CD14-positive monocyte (primary cell): ENCODE measurements at regions not wholly inside any gene's neighbourhood (a gene's known extent, or its start where the extent isn't known, plus 50 kb on each side); places are given as distances from the start of the nearest gene placed in this dataset.

ENCODE experiments used
- DNase-seq, 3 donors: peaks; one replicate each; pipeline ENCODE4 v3.0.0-alpha.2; 2011 to 2022
- H2AFZ ChIP-seq: 2 replicates; pipeline ENCODE4 v1.6.0; 2012; ENCODE audit warnings: mild to moderate bottlenecking, low read depth, low read length, inconsistent platforms; ENCODE audit not compliant: insufficient read depth, poor library complexity, severe bottlenecking
- H3K27ac ChIP-seq, 2 donors: 1 replicate in 1 of 2; 2 replicates in 1 of 2; pipeline ENCODE4 v1.5.1; 2012 to 2013; ENCODE audit warnings: low read length in 2 of 2, control low read depth in 1 of 2, inconsistent platforms in 1 of 2, low read depth in 1 of 2, mild to moderate bottlenecking in 1 of 2
- H3K27me3 ChIP-seq, 2 donors: one replicate each; pipeline versions ENCODE4 v1.6.0 to v1.6.1; 2011 to 2013; ENCODE audit warnings: low read length in 2 of 2; ENCODE audit not compliant: control insufficient read depth in 2 of 2, insufficient read depth in 2 of 2
- H3K36me3 ChIP-seq, 2 donors: replicated peaks in 1 of 2; 1 replicate in 1 of 2; 2 replicates in 1 of 2; pipeline versions ENCODE4 v1.5.1 to v1.6.1; 2012 to 2013; ENCODE audit warnings: low read length in 2 of 2, control low read depth in 1 of 2, inconsistent platforms in 1 of 2, mild to moderate bottlenecking in 1 of 2; ENCODE audit not compliant: insufficient read depth in 2 of 2, control insufficient read depth in 1 of 2
- H3K4me1 ChIP-seq, 2 donors: 1 replicate in 1 of 2; 2 replicates in 1 of 2; pipeline versions ENCODE4 v1.5.1 to v1.6.1; 2012 to 2013; ENCODE audit warnings: low read length in 2 of 2, control low read depth in 1 of 2, inconsistent platforms in 1 of 2, mild to moderate bottlenecking in 1 of 2, moderate library complexity in 1 of 2; ENCODE audit not compliant: insufficient read depth in 2 of 2, control insufficient read depth in 1 of 2
- H3K4me2 ChIP-seq: replicated peaks from 2 replicates; pipeline ENCODE3; 2012; ENCODE audit warnings: low read length, moderate library complexity, mild to moderate bottlenecking; ENCODE audit not compliant: poor library complexity, severe bottlenecking; ENCODE audit errors: extremely low read depth
- H3K4me3 ChIP-seq, 3 experiments: fragments of 200-600 bp in 1 of 3; sonication (generic) in 1 of 3; replicated peaks in 1 of 3; 1 replicate in 2 of 3; 2 replicates in 1 of 3; pipeline ENCODE4 v1.5.1; 2011 to 2013; ENCODE audit warnings: low read length in 3 of 3, mild to moderate bottlenecking in 3 of 3, control low read depth in 2 of 3, low read depth in 2 of 3, inconsistent platforms in 1 of 3, moderate library complexity in 1 of 3
- H3K79me2 ChIP-seq: 2 replicates; pipeline ENCODE4 v1.6.0; 2012; ENCODE audit warnings: mild to moderate bottlenecking, control low read depth, inconsistent platforms, low read length, moderate library complexity; ENCODE audit not compliant: insufficient read depth
- H3K9ac ChIP-seq: 2 replicates; pipeline ENCODE4 v1.6.0; 2017; ENCODE audit warnings: low read length, mild to moderate bottlenecking; ENCODE audit not compliant: insufficient read depth, poor library complexity, severe bottlenecking
- H3K9me3 ChIP-seq, 2 donors: replicated peaks in 1 of 2; 1 replicate in 1 of 2; 2 replicates in 1 of 2; pipeline versions ENCODE4 v1.5.1 to v1.6.1; 2012 to 2013; ENCODE audit warnings: low read length in 2 of 2, control low read depth in 1 of 2; ENCODE audit not compliant: control insufficient read depth in 1 of 2, insufficient read depth in 1 of 2
- H4K20me1 ChIP-seq: 2 replicates; pipeline ENCODE4 v1.6.0; 2012; ENCODE audit warnings: mild to moderate bottlenecking, low read length, control low read depth, moderate library complexity; ENCODE audit not compliant: insufficient read depth
- H3K27ac Mint-ChIP-seq, 7 donors: one replicate each; pipeline ENCODE4 v1.8.0; 2020; ENCODE audit warnings: mild to moderate bottlenecking in 7 of 7, mixed read lengths in 7 of 7, moderate library complexity in 6 of 7, inconsistent platforms in 2 of 7
- H3K27me3 Mint-ChIP-seq, 3 donors: one replicate each; pipeline ENCODE4 v1.8.0; 2021 to 2022; ENCODE audit warnings: low read depth in 3 of 3, mild to moderate bottlenecking in 3 of 3, mixed read lengths in 3 of 3, moderate library complexity in 3 of 3, inconsistent platforms in 1 of 3
- H3K36me3 Mint-ChIP-seq, 2 donors: one replicate each; pipeline ENCODE4 v1.8.0; 2020; ENCODE audit warnings: mixed read lengths in 2 of 2, inconsistent platforms in 1 of 2, mild to moderate bottlenecking in 1 of 2
- H3K4me1 Mint-ChIP-seq: one replicate; pipeline ENCODE4 v1.8.0; 2020; ENCODE audit warnings: mild to moderate bottlenecking, mixed read lengths
- H3K4me3 Mint-ChIP-seq, 2 donors: one replicate each; pipeline ENCODE4 v1.8.0; 2020; ENCODE audit warnings: mild to moderate bottlenecking in 2 of 2, mixed read lengths in 2 of 2, moderate library complexity in 1 of 2
- H3K9me3 Mint-ChIP-seq, 7 donors: one replicate each; pipeline ENCODE4 v1.8.0; 2020 to 2022; ENCODE audit warnings: mixed read lengths in 7 of 7, mild to moderate bottlenecking in 6 of 7, moderate library complexity in 6 of 7, inconsistent platforms in 2 of 7
- WGBS: methylation state at CpG from one replicate; pipeline ENCODE4 v1.1.5; 2013; ENCODE audit warnings: missing lambda C conversion rate; ENCODE audit not compliant: insufficient coverage; 5-methylcytosine and 5-hydroxymethylcytosine counted together
- intact Hi-C, 2 donors: fragments of 100-400 bp; cut with micrococcal nuclease; formaldehyde crosslinking; loops; one replicate each; pipeline versions ENCODE4 v1.15.0 to v1.15.1; 2023
- TF ChIP-seq, protein P1 (sequence below): fragments of 200-600 bp; IDR thresholded peaks from one replicate; pipeline ENCODE4 v1.8.0; 2022; ENCODE audit warnings: antibody characterized with exemption, mild to moderate bottlenecking

- WGBS, result 100% methylated on average over 2 of the region's 4 CpGs
- Mint-ChIP-seq H3K4me1 (no peaks in the 10 kb centered on the region), H3K4me3 (no peak overlapping the region), H3K27me3 (peaks cover 5 to 10% (median 5%) of the 10 kb centered on the region in 3 donors), H3K9me3 (peaks cover 0 to under 1% (median 0%) of the 10 kb centered on the region in 7 donors), H3K27ac (no peak overlapping the region), H3K36me3 (no peaks in the 10 kb centered on the region)
- no peaks in the 10 kb centered on the region for H3K79me2 ChIP-seq
- H4K20me1 ChIP-seq, result no peaks in the 10 kb centered on the region
- no peak overlapping the region for H3K4me2 ChIP-seq
- no peaks in the 10 kb centered on the region for H3K9me3 ChIP-seq
- intact Hi-C loops, result no loop called here
- H3K27ac ChIP-seq, result no peak overlapping the region
- TF ChIP-seq, protein P1, sequence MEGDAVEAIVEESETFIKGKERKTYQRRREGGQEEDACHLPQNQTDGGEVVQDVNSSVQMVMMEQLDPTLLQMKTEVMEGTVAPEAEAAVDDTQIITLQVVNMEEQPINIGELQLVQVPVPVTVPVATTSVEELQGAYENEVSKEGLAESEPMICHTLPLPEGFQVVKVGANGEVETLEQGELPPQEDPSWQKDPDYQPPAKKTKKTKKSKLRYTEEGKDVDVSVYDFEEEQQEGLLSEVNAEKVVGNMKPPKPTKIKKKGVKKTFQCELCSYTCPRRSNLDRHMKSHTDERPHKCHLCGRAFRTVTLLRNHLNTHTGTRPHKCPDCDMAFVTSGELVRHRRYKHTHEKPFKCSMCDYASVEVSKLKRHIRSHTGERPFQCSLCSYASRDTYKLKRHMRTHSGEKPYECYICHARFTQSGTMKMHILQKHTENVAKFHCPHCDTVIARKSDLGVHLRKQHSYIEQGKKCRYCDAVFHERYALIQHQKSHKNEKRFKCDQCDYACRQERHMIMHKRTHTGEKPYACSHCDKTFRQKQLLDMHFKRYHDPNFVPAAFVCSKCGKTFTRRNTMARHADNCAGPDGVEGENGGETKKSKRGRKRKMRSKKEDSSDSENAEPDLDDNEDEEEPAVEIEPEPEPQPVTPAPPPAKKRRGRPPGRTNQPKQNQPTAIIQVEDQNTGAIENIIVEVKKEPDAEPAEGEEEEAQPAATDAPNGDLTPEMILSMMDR, result no peak
- H3K27me3 ChIP-seq, result no peaks in the 10 kb centered on the region
- DNase-seq, result no peak
- H3K9ac ChIP-seq, result no peak overlapping the region
- H3K4me1 ChIP-seq, result no peaks in the 10 kb centered on the region
- H3K4me3 ChIP-seq, result no peak overlapping the region
- H2AFZ ChIP-seq, result no peak overlapping the region
- H3K36me3 ChIP-seq, result no peaks in the 10 kb centered on the region
Observed at GRCh38 chr15:77827860-77828259, 195.1 kb upstream of the LINGO1 start.

DNA sequence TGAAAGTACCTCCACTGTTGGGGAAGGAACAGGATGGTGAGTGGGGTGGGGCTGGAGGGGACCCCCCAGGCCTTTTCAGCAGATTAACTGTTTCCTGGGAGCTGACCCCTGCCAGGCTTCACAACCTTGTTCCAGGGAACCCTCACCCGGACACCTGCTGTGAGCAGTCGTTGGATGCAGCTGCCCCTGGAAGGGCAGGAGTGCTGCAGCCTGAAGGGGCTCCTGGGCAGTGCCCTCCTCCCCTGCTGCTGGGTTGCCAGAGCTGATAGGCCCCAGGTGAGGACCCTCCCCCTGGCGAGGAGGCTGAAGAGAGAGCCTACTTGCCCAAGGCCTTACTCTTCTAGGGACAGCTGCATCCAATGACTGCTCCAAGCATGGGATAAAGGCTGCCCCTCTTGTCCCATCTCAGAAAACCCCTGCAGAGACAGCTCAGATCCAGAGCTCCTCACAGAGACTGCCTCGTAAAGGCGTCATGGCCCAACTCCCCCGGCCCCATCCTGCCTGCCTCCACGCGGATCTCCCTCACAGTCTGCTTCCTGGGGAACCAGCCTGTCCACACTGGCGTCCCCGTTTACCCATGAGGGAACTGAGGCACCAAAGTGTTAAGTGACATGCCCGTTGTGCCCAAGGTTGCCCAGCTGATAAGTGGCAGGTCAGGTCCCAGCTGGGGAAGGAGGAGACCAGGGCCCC is 193.4 kb upstream of the LINGO1 start:
- H3K27ac Mint-ChIP-seq, result no peak overlapping the region
- intact Hi-C loops, result no loop called here

More for the DNA sequence above, 193.4 kb upstream of the LINGO1 start:
- Histone ChIP-seq H3K9me3 (no peaks in the 10 kb centered on the region), H3K79me2 (no peaks in the 10 kb centered on the region), H2AFZ (no peak overlapping the region), H3K27me3 (peaks cover 2 to 13% of the 10 kb centered on the region in 2 donors), H3K4me2 (no peak overlapping the region), H3K4me1 (no peaks in the 10 kb centered on the region), H4K20me1 (no peaks in the 10 kb centered on the region), H3K9ac (no peak overlapping the region), H3K4me3 (no peak overlapping the region), H3K27ac (no peak overlapping the region), H3K36me3 (no peaks in the 10 kb centered on the region)
- Mint-ChIP-seq H3K36me3 (no peaks in the 10 kb centered on the region), H3K27me3 (peaks cover 13 to 23% (median 17%) of the 10 kb centered on the region in 3 donors), H3K4me3 (no peak overlapping the region), H3K9me3 (peaks cover 0 to 2% (median 0%) of the 10 kb centered on the region in 7 donors), H3K4me1 (no peaks in the 10 kb centered on the region)
- TF ChIP-seq, protein P1, result no peak
- 80% methylated on average over 11 of the region's 11 CpGs for WGBS
- no peak for DNase-seq
